ENCODE measurements at regions not wholly inside any gene's neighbourhood (a gene's known extent, or its start where the extent isn't known, plus 50 kb on each side); places are given as distances from the start of the nearest gene placed in this dataset.

DNA sequence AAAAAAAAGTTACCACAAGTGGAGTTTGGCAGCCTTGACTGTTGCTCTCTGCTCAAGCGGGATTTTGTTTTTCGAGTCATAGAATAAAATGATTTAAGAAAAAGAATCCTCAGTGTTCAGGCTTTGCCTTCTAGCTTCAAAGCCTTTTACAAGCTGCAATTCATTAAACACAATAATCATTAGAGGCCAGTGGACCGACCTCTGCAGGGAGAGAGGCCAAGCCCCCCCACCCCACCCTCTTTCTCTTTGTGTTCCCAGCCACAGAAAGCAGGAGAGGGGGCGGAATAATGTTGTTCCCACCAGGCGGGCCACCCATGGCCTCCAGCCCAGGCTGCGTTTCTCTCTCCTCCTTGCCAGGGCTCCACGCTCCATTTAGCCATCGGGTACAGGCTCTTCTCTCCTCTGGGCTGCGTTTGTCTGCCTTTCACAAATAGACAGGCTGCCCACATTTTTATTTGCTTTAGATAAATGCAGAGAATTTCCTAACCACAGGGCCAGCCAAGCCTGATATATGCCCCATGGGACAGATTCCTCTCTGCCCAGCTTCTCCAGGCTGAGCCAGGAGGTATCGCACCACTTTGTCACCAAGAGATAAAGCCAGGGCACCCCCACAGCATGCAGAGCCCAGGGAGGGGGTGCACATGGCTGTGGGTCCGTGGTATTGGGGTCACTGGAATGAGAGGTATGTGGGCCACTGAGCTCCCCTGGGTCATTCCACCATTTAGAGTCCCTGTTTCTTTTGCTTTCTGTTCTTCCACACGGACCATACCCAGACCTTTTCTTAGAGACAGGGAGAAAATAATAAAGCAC lies 318.8 kb downstream of the PIK3R1 start:
- TF ChIP-seq, protein P1, sequence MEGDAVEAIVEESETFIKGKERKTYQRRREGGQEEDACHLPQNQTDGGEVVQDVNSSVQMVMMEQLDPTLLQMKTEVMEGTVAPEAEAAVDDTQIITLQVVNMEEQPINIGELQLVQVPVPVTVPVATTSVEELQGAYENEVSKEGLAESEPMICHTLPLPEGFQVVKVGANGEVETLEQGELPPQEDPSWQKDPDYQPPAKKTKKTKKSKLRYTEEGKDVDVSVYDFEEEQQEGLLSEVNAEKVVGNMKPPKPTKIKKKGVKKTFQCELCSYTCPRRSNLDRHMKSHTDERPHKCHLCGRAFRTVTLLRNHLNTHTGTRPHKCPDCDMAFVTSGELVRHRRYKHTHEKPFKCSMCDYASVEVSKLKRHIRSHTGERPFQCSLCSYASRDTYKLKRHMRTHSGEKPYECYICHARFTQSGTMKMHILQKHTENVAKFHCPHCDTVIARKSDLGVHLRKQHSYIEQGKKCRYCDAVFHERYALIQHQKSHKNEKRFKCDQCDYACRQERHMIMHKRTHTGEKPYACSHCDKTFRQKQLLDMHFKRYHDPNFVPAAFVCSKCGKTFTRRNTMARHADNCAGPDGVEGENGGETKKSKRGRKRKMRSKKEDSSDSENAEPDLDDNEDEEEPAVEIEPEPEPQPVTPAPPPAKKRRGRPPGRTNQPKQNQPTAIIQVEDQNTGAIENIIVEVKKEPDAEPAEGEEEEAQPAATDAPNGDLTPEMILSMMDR (conservative IDR thresholded peaks at IDR 0.05 in 1 of 2, IDR thresholded peaks at IDR 0.05 in 1 of 2; ENCODE audit: extremely low read depth in 1 of 2, insufficient read depth in 1 of 2, low read depth in 1 of 2, low read length in 2 of 2): no peak
- no peak for TF ChIP-seq EZH2 (IDR thresholded peaks at IDR 0.05; ENCODE audit: borderline replicate concordance, low read length)
